Stimulated activated naive CD8-positive, alpha-beta T cell treated with anti-CD3 and anti-CD28 coated beads, Interleukin-15, amount 100 ng/mL, for 72 hours (primary cell): ENCODE measurements at regions not wholly inside any gene's neighbourhood (a gene's known extent, or its start where the extent isn't known, plus 50 kb on each side); places are given as distances from the start of the nearest gene placed in this dataset.

ENCODE experiments used
- ATAC-seq: fragments of 150-1000 bp; cut with Tn5 transposase; 2 replicates; pipeline ENCODE4 v1.10.0; 2021; ENCODE audit warnings: mild to moderate bottlenecking, moderate library complexity
- DNase-seq, 2 donors: peaks; one replicate each; pipeline ENCODE4 v3.0.0; 2021 to 2022
- H3K27ac Mint-ChIP-seq, 2 donors: one replicate each; pipeline ENCODE4 v1.8.0; 2022; ENCODE audit warnings: mild to moderate bottlenecking in 2 of 2, mixed read lengths in 2 of 2, moderate library complexity in 2 of 2
- H3K27me3 Mint-ChIP-seq: one replicate; pipeline ENCODE4 v1.8.0; 2022; ENCODE audit warnings: mixed read lengths
- H3K4me1 Mint-ChIP-seq: one replicate; pipeline ENCODE4 v1.8.0; 2022; ENCODE audit warnings: mild to moderate bottlenecking, mixed read lengths
- H3K4me3 Mint-ChIP-seq, 2 donors: one replicate each; pipeline ENCODE4 v1.8.0; 2022; ENCODE audit warnings: mild to moderate bottlenecking in 2 of 2, mixed read lengths in 2 of 2, moderate library complexity in 1 of 2
- H3K9me3 Mint-ChIP-seq, 2 donors: one replicate each; pipeline ENCODE4 v1.8.0; 2022; ENCODE audit warnings: mixed read lengths in 2 of 2

- Mint-ChIP-seq H3K4me1 (peaks cover 11% of the 10 kb centered on the region), H3K4me3 (no peak overlapping the region), H3K9me3 (no peaks in the 10 kb centered on the region), H3K27me3 (peaks cover 11% of the 10 kb centered on the region), H3K27ac (no peak overlapping the region)
- DNase-seq, result no peak
- no peak for ATAC-seq
Measured at GRCh38 chr2:8259106-8259840, 422.6 kb upstream of the ID2 start.

GRCh38 chr2:8259841-8260178 is 422.0 kb upstream of the ID2 start:
- peaks cover 12% of the 10 kb centered on the region for H3K27me3 Mint-ChIP-seq
- no peak for ATAC-seq
- no peak overlapping the region for H3K4me3 Mint-ChIP-seq

GRCh38 chr2:8260213-8260612 is 421.6 kb upstream of the ID2 start:
- Mint-ChIP-seq H3K27ac (no peak overlapping the region), H3K4me1 (peaks cover 5% of the 10 kb centered on the region), H3K4me3 (no peak overlapping the region), H3K9me3 (no peaks in the 10 kb centered on the region), H3K27me3 (peaks cover 16% of the 10 kb centered on the region)
- ATAC-seq, result no peak
- no peak for DNase-seq

More at GRCh38 chr2:8259841-8260178, 422.0 kb upstream of the ID2 start:
- no peak for DNase-seq
- H3K27ac Mint-ChIP-seq, result no peak overlapping the region
- no peaks in the 10 kb centered on the region for H3K9me3 Mint-ChIP-seq
- H3K4me1 Mint-ChIP-seq, result peaks cover 6% of the 10 kb centered on the region

- H3K27ac Mint-ChIP-seq, result no peak overlapping the region
- H3K27me3 Mint-ChIP-seq, result peaks cover 18% of the 10 kb centered on the region
- H3K4me1 Mint-ChIP-seq, result peaks cover 7% of the 10 kb centered on the region
- DNase-seq, result no peak
- H3K4me3 Mint-ChIP-seq, result no peak overlapping the region
- ATAC-seq, result no peak
- no peaks in the 10 kb centered on the region for H3K9me3 Mint-ChIP-seq
Measured at GRCh38 chr2:8263901-8264300, 418.0 kb upstream of the ID2 start.

GRCh38 chr2:8264981-8265380 is 416.9 kb upstream of the ID2 start:
- ATAC-seq (no peak), DNase-seq (no peak)
- peaks cover 7% of the 10 kb centered on the region for H3K4me1 Mint-ChIP-seq
- H3K4me3 Mint-ChIP-seq, result no peak overlapping the region
- H3K9me3 Mint-ChIP-seq, result no peaks in the 10 kb centered on the region
- H3K27me3 Mint-ChIP-seq, result peaks cover 15% of the 10 kb centered on the region
- H3K27ac Mint-ChIP-seq, result peak overlapping the region in 1 of 2 donors; percentile 34

GRCh38 chr2:8265476-8266226 is 416.2 kb upstream of the ID2 start:
- Mint-ChIP-seq H3K27ac (peak overlapping the region; percentile 34 to 80), H3K27me3 (peaks cover 9% of the 10 kb centered on the region), H3K4me3 (no peak overlapping the region), H3K9me3 (no peaks in the 10 kb centered on the region), H3K4me1 (peaks cover 7% of the 10 kb centered on the region)
- DNase-seq (no peak), ATAC-seq (no peak)

- Mint-ChIP-seq H3K9me3 (no peaks in the 10 kb centered on the region), H3K4me1 (peaks cover 7% of the 10 kb centered on the region), H3K27ac (no peak overlapping the region), H3K27me3 (peaks cover 7% of the 10 kb centered on the region), H3K4me3 (no peak overlapping the region)
- DNase-seq (no peak), ATAC-seq (no peak)
Measured at GRCh38 chr2:8266563-8266962, 415.3 kb upstream of the ID2 start.

- H3K4me3 Mint-ChIP-seq, result no peak overlapping the region
- H3K4me1 Mint-ChIP-seq, result peaks cover 7% of the 10 kb centered on the region
- DNase-seq, result no peak
- ATAC-seq, result no peak
- H3K27ac Mint-ChIP-seq, result no peak overlapping the region
- H3K27me3 Mint-ChIP-seq, result peaks cover 7% of the 10 kb centered on the region
- no peaks in the 10 kb centered on the region for H3K9me3 Mint-ChIP-seq
Measured at GRCh38 chr2:8267048-8267447, 414.8 kb upstream of the ID2 start.

- H3K27ac Mint-ChIP-seq, result no peak overlapping the region
- H3K4me1 Mint-ChIP-seq, result peaks cover 7% of the 10 kb centered on the region
- ATAC-seq (no peak), DNase-seq (no peak)
- H3K9me3 Mint-ChIP-seq, result no peaks in the 10 kb centered on the region
- no peak overlapping the region for H3K4me3 Mint-ChIP-seq
- peaks cover 7% of the 10 kb centered on the region for H3K27me3 Mint-ChIP-seq
Measured at GRCh38 chr2:8267721-8268120, 414.1 kb upstream of the ID2 start.

- H3K27me3 Mint-ChIP-seq, result peaks cover 7% of the 10 kb centered on the region
- H3K4me3 Mint-ChIP-seq, result no peak overlapping the region
- no peak for ATAC-seq
- no peaks in the 10 kb centered on the region for H3K9me3 Mint-ChIP-seq
- no peak for DNase-seq
- H3K4me1 Mint-ChIP-seq, result peaks cover 7% of the 10 kb centered on the region
- H3K27ac Mint-ChIP-seq, result no peak overlapping the region
Measured at GRCh38 chr2:8268172-8268783, 413.6 kb upstream of the ID2 start.

GRCh38 chr2:8270699-8271098 is 411.2 kb upstream of the ID2 start:
- DNase-seq (no peak), ATAC-seq (no peak)
- no peaks in the 10 kb centered on the region for H3K27me3 Mint-ChIP-seq
- H3K4me1 Mint-ChIP-seq, result no peaks in the 10 kb centered on the region
- peaks cover 0 to 5% of the 10 kb centered on the region in 2 donors for H3K9me3 Mint-ChIP-seq
- no peak overlapping the region for H3K27ac Mint-ChIP-seq
- no peak overlapping the region for H3K4me3 Mint-ChIP-seq

GRCh38 chr2:8271461-8271860 is 410.4 kb upstream of the ID2 start:
- Mint-ChIP-seq H3K4me3 (no peak overlapping the region), H3K4me1 (no peaks in the 10 kb centered on the region), H3K27ac (no peak overlapping the region), H3K9me3 (peaks cover 4 to 13% of the 10 kb centered on the region in 2 donors), H3K27me3 (no peaks in the 10 kb centered on the region)
- DNase-seq (no peak), ATAC-seq (no peak)

GRCh38 chr2:8276026-8276425 is 405.8 kb upstream of the ID2 start:
- ATAC-seq (no peak), DNase-seq (no peak)
- Mint-ChIP-seq H3K27me3 (peaks cover 8% of the 10 kb centered on the region), H3K9me3 (peaks cover 7 to 20% of the 10 kb centered on the region in 2 donors), H3K27ac (no peak overlapping the region), H3K4me3 (no peak overlapping the region), H3K4me1 (no peaks in the 10 kb centered on the region)

GRCh38 chr2:8277921-8278571 is 403.8 kb upstream of the ID2 start:
- no peak for DNase-seq
- Mint-ChIP-seq H3K9me3 (peaks cover 7 to 20% of the 10 kb centered on the region in 2 donors), H3K27me3 (peaks cover 8% of the 10 kb centered on the region), H3K4me1 (no peaks in the 10 kb centered on the region), H3K4me3 (no peak overlapping the region), H3K27ac (no peak overlapping the region)
- ATAC-seq, result no peak

- H3K4me3 Mint-ChIP-seq, result no peak overlapping the region
- ATAC-seq (no peak), DNase-seq (no peak)
- H3K9me3 Mint-ChIP-seq, result peaks cover 7 to 20% of the 10 kb centered on the region in 2 donors
- peaks cover 8% of the 10 kb centered on the region for H3K27me3 Mint-ChIP-seq
- H3K4me1 Mint-ChIP-seq, result no peaks in the 10 kb centered on the region
- H3K27ac Mint-ChIP-seq, result no peak overlapping the region
Measured at GRCh38 chr2:8278709-8279354, 403.0 kb upstream of the ID2 start.
